ENCODE measurements at regions not wholly inside any gene's neighbourhood (a gene's known extent, or its start where the extent isn't known, plus 50 kb on each side); places are given as distances from the start of the nearest gene placed in this dataset.

GRCh38 chr17:33935822-33936221 is 319.3 kb upstream of the CCL2 start:
- TF ChIP-seq CTCF (IDR thresholded peaks at IDR 0.05) (no peak), POLR2A (IDR thresholded peaks at IDR 0.05) (no peak), POLR2AphosphoS5 (IDR thresholded peaks at IDR 0.05) (no peak), EP300 (IDR thresholded peaks at IDR 0.05) (no peak)
